ENCODE measurements at regions not wholly inside any gene's neighbourhood (a gene's known extent, or its start where the extent isn't known, plus 50 kb on each side); places are given as distances from the start of the nearest gene placed in this dataset.

DNA sequence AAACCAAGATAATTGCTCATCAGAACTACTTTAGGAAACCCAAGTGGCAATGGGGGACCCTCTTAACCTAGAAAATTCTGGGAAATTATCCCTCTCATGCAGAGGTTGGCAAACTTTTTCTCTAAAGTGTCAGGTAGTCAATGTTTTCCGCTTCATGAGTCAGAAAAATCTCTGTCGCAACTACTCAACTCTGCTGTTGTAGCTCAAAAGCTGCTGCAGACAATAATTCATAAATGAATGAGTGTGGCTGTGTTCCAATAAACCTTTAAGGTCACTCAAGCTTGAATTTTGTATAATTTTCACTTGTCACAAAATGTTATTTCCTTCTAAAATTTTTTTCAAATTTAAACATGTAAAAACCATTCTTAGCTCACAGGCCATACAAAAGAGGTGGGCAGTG is 193.4 kb upstream of the MID1 start:
- Histone ChIP-seq H3K36me3 (ENCODE audit: control insufficient read depth in 1 of 2, insufficient read depth in 2 of 2, low read depth in 1 of 2, low read length in 2 of 2) (no peaks in the 10 kb centered on the region), H3K4me1 (ENCODE audit: control insufficient read depth, insufficient read depth, low read depth, low read length) (no peaks in the 10 kb centered on the region), H3K23ac (ENCODE audit: low read length in 2 of 2) (no peak overlapping the region), H3K27ac (ENCODE audit: low read length, poor library complexity, severe bottlenecking) (no peak overlapping the region), H3K18ac (ENCODE audit: low read depth in 1 of 2, low read length in 2 of 2) (no peak overlapping the region), H2BK15ac (ENCODE audit: low read depth, poor library complexity, severe bottlenecking) (no peak overlapping the region), H3K79me1 (replicated peaks; ENCODE audit: low read length, poor library complexity, severe bottlenecking) (no peaks in the 10 kb centered on the region), H2BK5ac (ENCODE audit: low read depth, low read length, poor library complexity, severe bottlenecking) (no peak overlapping the region), H3K4me3 (ENCODE audit: insufficient read depth in 1 of 2, low read depth in 1 of 2, low read length in 2 of 2) (no peak overlapping the region), H3K4ac (ENCODE audit: low read depth in 1 of 2, low read length in 2 of 2) (no peak overlapping the region), H3K9me3 (ENCODE audit: control insufficient read depth, low read length) (no peaks in the 10 kb centered on the region), H2BK12ac (ENCODE audit: low read length in 2 of 2) (no peak overlapping the region), H4K91ac (ENCODE audit: low read length) (no peak overlapping the region), H3K4me2 (ENCODE audit: low read length, poor library complexity, severe bottlenecking) (no peak overlapping the region), H2AK5ac (ENCODE audit: low read length, severe bottlenecking) (no peak overlapping the region), H2AFZ (ENCODE audit: low read depth, low read length) (no peak overlapping the region), H3K27me3 (ENCODE audit: control insufficient read depth in 1 of 2, insufficient read depth in 1 of 2, low read length in 2 of 2) (no peaks in the 10 kb centered on the region), H3K14ac (ENCODE audit: low read length in 2 of 2) (no peak overlapping the region), H4K8ac (ENCODE audit: low read length) (no peak overlapping the region), H3K9ac (ENCODE audit: low read length) (no peak overlapping the region), H2BK120ac (ENCODE audit: low read depth, low read length) (no peak overlapping the region)
- 100% methylated on average over 1 of the region's 2 CpGs for WGBS
- no peak for DNase-seq

- Histone ChIP-seq H3K27me3 (ENCODE audit: control insufficient read depth in 1 of 2, insufficient read depth in 1 of 2, low read length in 2 of 2) (no peaks in the 10 kb centered on the region), H2BK5ac (ENCODE audit: low read depth, low read length, poor library complexity, severe bottlenecking) (no peak overlapping the region), H3K23ac (ENCODE audit: low read length in 2 of 2) (no peak overlapping the region), H3K4me3 (ENCODE audit: insufficient read depth in 1 of 2, low read depth in 1 of 2, low read length in 2 of 2) (no peak overlapping the region), H3K4me1 (ENCODE audit: control insufficient read depth, insufficient read depth, low read depth, low read length) (no peaks in the 10 kb centered on the region), H2BK12ac (ENCODE audit: low read length in 2 of 2) (no peak overlapping the region), H3K79me1 (replicated peaks; ENCODE audit: low read length, poor library complexity, severe bottlenecking) (no peaks in the 10 kb centered on the region), H3K18ac (ENCODE audit: low read depth in 1 of 2, low read length in 2 of 2) (no peak overlapping the region), H3K27ac (ENCODE audit: low read length, poor library complexity, severe bottlenecking) (no peak overlapping the region), H3K4me2 (ENCODE audit: low read length, poor library complexity, severe bottlenecking) (no peak overlapping the region), H2AK5ac (ENCODE audit: low read length, severe bottlenecking) (no peak overlapping the region), H2AFZ (ENCODE audit: low read depth, low read length) (no peak overlapping the region), H3K36me3 (ENCODE audit: control insufficient read depth in 1 of 2, insufficient read depth in 2 of 2, low read depth in 1 of 2, low read length in 2 of 2) (no peaks in the 10 kb centered on the region), H2BK15ac (ENCODE audit: low read depth, poor library complexity, severe bottlenecking) (no peak overlapping the region), H3K14ac (ENCODE audit: low read length in 2 of 2) (no peak overlapping the region), H3K4ac (ENCODE audit: low read depth in 1 of 2, low read length in 2 of 2) (no peak overlapping the region), H4K91ac (ENCODE audit: low read length) (no peak overlapping the region), H3K9me3 (ENCODE audit: control insufficient read depth, low read length) (no peaks in the 10 kb centered on the region), H4K8ac (ENCODE audit: low read length) (no peak overlapping the region), H2BK120ac (ENCODE audit: low read depth, low read length) (no peak overlapping the region), H3K9ac (ENCODE audit: low read length) (no peak overlapping the region)
- no peak for DNase-seq
Measured at GRCh38 chrX:10818651-10819050, 198.3 kb upstream of the MID1 start.

- Histone ChIP-seq H2AFZ (ENCODE audit: low read depth, low read length) (no peak overlapping the region), H3K36me3 (ENCODE audit: control insufficient read depth in 1 of 2, insufficient read depth in 2 of 2, low read depth in 1 of 2, low read length in 2 of 2) (no peaks in the 10 kb centered on the region), H3K4me1 (ENCODE audit: control insufficient read depth, insufficient read depth, low read depth, low read length) (no peaks in the 10 kb centered on the region), H3K27ac (ENCODE audit: low read length, poor library complexity, severe bottlenecking) (no peak overlapping the region), H2AK5ac (ENCODE audit: low read length, severe bottlenecking) (no peak overlapping the region), H3K18ac (ENCODE audit: low read depth in 1 of 2, low read length in 2 of 2) (no peak overlapping the region), H2BK15ac (ENCODE audit: low read depth, poor library complexity, severe bottlenecking) (no peak overlapping the region), H3K27me3 (ENCODE audit: control insufficient read depth in 1 of 2, insufficient read depth in 1 of 2, low read length in 2 of 2) (no peaks in the 10 kb centered on the region), H4K91ac (ENCODE audit: low read length) (no peak overlapping the region), H3K23ac (ENCODE audit: low read length in 2 of 2) (no peak overlapping the region), H3K9me3 (ENCODE audit: control insufficient read depth, low read length) (no peaks in the 10 kb centered on the region), H3K4ac (ENCODE audit: low read depth in 1 of 2, low read length in 2 of 2) (no peak overlapping the region), H3K4me3 (ENCODE audit: insufficient read depth in 1 of 2, low read depth in 1 of 2, low read length in 2 of 2) (no peak overlapping the region), H3K14ac (ENCODE audit: low read length in 2 of 2) (no peak overlapping the region), H3K79me1 (replicated peaks; ENCODE audit: low read length, poor library complexity, severe bottlenecking) (no peaks in the 10 kb centered on the region), H2BK5ac (ENCODE audit: low read depth, low read length, poor library complexity, severe bottlenecking) (no peak overlapping the region), H4K8ac (ENCODE audit: low read length) (no peak overlapping the region), H3K4me2 (ENCODE audit: low read length, poor library complexity, severe bottlenecking) (no peak overlapping the region), H2BK12ac (ENCODE audit: low read length in 2 of 2) (no peak overlapping the region), H2BK120ac (ENCODE audit: low read depth, low read length) (no peak overlapping the region), H3K9ac (ENCODE audit: low read length) (no peak overlapping the region)
- DNase-seq, result no peak
- no CpG with 5 or more reads among the region's 1 CpG for WGBS
Measured at GRCh38 chrX:10819973-10820372, 199.6 kb upstream of the MID1 start.

- Histone ChIP-seq H3K9ac (ENCODE audit: low read length) (peak overlapping the region; percentile 45), H2BK12ac (ENCODE audit: low read length in 2 of 2) (no peak overlapping the region), H3K79me1 (replicated peaks; ENCODE audit: low read length, poor library complexity, severe bottlenecking) (no peaks in the 10 kb centered on the region), H3K4me1 (ENCODE audit: control insufficient read depth, insufficient read depth, low read depth, low read length) (no peaks in the 10 kb centered on the region), H3K27me3 (ENCODE audit: control insufficient read depth in 1 of 2, insufficient read depth in 1 of 2, low read length in 2 of 2) (no peaks in the 10 kb centered on the region), H3K9me3 (ENCODE audit: control insufficient read depth, low read length) (no peaks in the 10 kb centered on the region), H2BK5ac (ENCODE audit: low read depth, low read length, poor library complexity, severe bottlenecking) (no peak overlapping the region), H2AFZ (ENCODE audit: low read depth, low read length) (no peak overlapping the region), H3K36me3 (ENCODE audit: control insufficient read depth in 1 of 2, insufficient read depth in 2 of 2, low read depth in 1 of 2, low read length in 2 of 2) (no peaks in the 10 kb centered on the region), H2AK5ac (ENCODE audit: low read length, severe bottlenecking) (no peak overlapping the region), H3K4ac (ENCODE audit: low read depth in 1 of 2, low read length in 2 of 2) (no peak overlapping the region), H2BK15ac (ENCODE audit: low read depth, poor library complexity, severe bottlenecking) (no peak overlapping the region), H3K4me3 (ENCODE audit: insufficient read depth in 1 of 2, low read depth in 1 of 2, low read length in 2 of 2) (peak overlapping the region in 1 of 2 experiments; percentile 38), H3K18ac (ENCODE audit: low read depth in 1 of 2, low read length in 2 of 2) (no peak overlapping the region), H3K27ac (ENCODE audit: low read length, poor library complexity, severe bottlenecking) (no peak overlapping the region), H4K91ac (ENCODE audit: low read length) (no peak overlapping the region), H4K8ac (ENCODE audit: low read length) (no peak overlapping the region), H3K23ac (ENCODE audit: low read length in 2 of 2) (no peak overlapping the region), H3K14ac (ENCODE audit: low read length in 2 of 2) (no peak overlapping the region), H3K4me2 (ENCODE audit: low read length, poor library complexity, severe bottlenecking) (no peak overlapping the region), H2BK120ac (ENCODE audit: low read depth, low read length) (no peak overlapping the region)
- WGBS, result 94% methylated on average over 1 of the region's 3 CpGs
- DNase-seq, result no peak
Measured at GRCh38 chrX:10821293-10821692, 200.9 kb upstream of the MID1 start.
